ENCODE measurements at regions not wholly inside any gene's neighbourhood (a gene's known extent, or its start where the extent isn't known, plus 50 kb on each side); places are given as distances from the start of the nearest gene placed in this dataset.

DNA sequence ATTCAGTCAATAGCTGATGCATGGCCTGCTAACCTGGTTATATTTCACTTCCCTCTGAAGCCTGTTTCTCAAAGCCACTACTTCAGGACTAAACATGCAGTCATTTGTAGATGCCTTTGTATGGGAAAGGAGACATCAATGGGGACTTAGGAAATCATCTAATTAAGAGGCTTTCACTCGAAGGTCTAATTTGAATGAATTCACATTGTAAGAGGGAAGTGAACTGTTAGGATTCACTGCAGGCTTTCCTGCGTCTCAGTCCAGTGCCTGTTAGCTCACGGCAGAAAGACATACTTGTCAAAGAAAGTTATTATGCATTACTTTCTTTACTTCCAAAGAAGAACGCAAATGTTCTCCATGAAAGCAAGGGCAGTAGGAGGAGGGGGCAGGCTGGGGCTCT, 50.6 kb upstream of the CDK20 start:
- TF ChIP-seq, protein P1, sequence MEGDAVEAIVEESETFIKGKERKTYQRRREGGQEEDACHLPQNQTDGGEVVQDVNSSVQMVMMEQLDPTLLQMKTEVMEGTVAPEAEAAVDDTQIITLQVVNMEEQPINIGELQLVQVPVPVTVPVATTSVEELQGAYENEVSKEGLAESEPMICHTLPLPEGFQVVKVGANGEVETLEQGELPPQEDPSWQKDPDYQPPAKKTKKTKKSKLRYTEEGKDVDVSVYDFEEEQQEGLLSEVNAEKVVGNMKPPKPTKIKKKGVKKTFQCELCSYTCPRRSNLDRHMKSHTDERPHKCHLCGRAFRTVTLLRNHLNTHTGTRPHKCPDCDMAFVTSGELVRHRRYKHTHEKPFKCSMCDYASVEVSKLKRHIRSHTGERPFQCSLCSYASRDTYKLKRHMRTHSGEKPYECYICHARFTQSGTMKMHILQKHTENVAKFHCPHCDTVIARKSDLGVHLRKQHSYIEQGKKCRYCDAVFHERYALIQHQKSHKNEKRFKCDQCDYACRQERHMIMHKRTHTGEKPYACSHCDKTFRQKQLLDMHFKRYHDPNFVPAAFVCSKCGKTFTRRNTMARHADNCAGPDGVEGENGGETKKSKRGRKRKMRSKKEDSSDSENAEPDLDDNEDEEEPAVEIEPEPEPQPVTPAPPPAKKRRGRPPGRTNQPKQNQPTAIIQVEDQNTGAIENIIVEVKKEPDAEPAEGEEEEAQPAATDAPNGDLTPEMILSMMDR (IDR thresholded peaks at IDR 0.05; ENCODE audit: insufficient read depth, low read depth, low read length, missing control alignments) = no peak
- no peak for DNase-seq (ENCODE audit: low read depth)
- no peak overlapping the region for H3K4me3 ChIP-seq (ENCODE audit: low read length)
